Neural crest cell (in vitro differentiated cells): ENCODE measurements at regions not wholly inside any gene's neighbourhood (a gene's known extent, or its start where the extent isn't known, plus 50 kb on each side); places are given as distances from the start of the nearest gene placed in this dataset.

Experiments
- DNase-seq: peaks from one replicate; pipeline ENCODE4 v3.0.0; 2021; ENCODE audit warnings: low read depth, mixed read lengths, low spot score
- H3K27ac Mint-ChIP-seq: one replicate; pipeline ENCODE4 v1.8.0; 2021; ENCODE audit warnings: mild to moderate bottlenecking, mixed read lengths; ENCODE audit not compliant: unreplicated experiment
- H3K27me3 Mint-ChIP-seq: 2 replicates; pipeline ENCODE4 v1.8.0; 2021; ENCODE audit warnings: low read depth, mild to moderate bottlenecking, mixed read lengths
- H3K36me3 Mint-ChIP-seq: 2 replicates; pipeline ENCODE4 v1.8.0; 2021; ENCODE audit warnings: low read depth, mild to moderate bottlenecking, mixed read lengths
- H3K4me1 Mint-ChIP-seq: 2 replicates; pipeline ENCODE4 v1.8.0; 2021; ENCODE audit warnings: mixed read lengths
- H3K4me3 Mint-ChIP-seq: one replicate; pipeline ENCODE4 v1.8.0; 2021; ENCODE audit warnings: mild to moderate bottlenecking, mixed read lengths
- H3K9me3 Mint-ChIP-seq: 2 replicates; pipeline ENCODE4 v1.8.0; 2021; ENCODE audit warnings: mixed read lengths
- TF ChIP-seq, protein P1 (sequence below): fragments of 200-600 bp; sonication (generic); conservative IDR thresholded peaks from 2 replicates; pipeline ENCODE4 v1.5.0; 2021; ENCODE audit warnings: antibody characterized with exemption, mild to moderate bottlenecking

GRCh38 chr10:69729326-69730048 lies 72.2 kb upstream of the COL13A1 start:
- no peaks in the 10 kb centered on the region for H3K36me3 Mint-ChIP-seq
- no peak overlapping the region for H3K27ac Mint-ChIP-seq
- DNase-seq, result no peak
- TF ChIP-seq, protein P1, sequence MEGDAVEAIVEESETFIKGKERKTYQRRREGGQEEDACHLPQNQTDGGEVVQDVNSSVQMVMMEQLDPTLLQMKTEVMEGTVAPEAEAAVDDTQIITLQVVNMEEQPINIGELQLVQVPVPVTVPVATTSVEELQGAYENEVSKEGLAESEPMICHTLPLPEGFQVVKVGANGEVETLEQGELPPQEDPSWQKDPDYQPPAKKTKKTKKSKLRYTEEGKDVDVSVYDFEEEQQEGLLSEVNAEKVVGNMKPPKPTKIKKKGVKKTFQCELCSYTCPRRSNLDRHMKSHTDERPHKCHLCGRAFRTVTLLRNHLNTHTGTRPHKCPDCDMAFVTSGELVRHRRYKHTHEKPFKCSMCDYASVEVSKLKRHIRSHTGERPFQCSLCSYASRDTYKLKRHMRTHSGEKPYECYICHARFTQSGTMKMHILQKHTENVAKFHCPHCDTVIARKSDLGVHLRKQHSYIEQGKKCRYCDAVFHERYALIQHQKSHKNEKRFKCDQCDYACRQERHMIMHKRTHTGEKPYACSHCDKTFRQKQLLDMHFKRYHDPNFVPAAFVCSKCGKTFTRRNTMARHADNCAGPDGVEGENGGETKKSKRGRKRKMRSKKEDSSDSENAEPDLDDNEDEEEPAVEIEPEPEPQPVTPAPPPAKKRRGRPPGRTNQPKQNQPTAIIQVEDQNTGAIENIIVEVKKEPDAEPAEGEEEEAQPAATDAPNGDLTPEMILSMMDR, result no peak
- peaks cover 6% of the 10 kb centered on the region for H3K4me1 Mint-ChIP-seq
- H3K27me3 Mint-ChIP-seq, result peaks cover 9% of the 10 kb centered on the region
- no peaks in the 10 kb centered on the region for H3K9me3 Mint-ChIP-seq
- no peak overlapping the region for H3K4me3 Mint-ChIP-seq

DNA sequence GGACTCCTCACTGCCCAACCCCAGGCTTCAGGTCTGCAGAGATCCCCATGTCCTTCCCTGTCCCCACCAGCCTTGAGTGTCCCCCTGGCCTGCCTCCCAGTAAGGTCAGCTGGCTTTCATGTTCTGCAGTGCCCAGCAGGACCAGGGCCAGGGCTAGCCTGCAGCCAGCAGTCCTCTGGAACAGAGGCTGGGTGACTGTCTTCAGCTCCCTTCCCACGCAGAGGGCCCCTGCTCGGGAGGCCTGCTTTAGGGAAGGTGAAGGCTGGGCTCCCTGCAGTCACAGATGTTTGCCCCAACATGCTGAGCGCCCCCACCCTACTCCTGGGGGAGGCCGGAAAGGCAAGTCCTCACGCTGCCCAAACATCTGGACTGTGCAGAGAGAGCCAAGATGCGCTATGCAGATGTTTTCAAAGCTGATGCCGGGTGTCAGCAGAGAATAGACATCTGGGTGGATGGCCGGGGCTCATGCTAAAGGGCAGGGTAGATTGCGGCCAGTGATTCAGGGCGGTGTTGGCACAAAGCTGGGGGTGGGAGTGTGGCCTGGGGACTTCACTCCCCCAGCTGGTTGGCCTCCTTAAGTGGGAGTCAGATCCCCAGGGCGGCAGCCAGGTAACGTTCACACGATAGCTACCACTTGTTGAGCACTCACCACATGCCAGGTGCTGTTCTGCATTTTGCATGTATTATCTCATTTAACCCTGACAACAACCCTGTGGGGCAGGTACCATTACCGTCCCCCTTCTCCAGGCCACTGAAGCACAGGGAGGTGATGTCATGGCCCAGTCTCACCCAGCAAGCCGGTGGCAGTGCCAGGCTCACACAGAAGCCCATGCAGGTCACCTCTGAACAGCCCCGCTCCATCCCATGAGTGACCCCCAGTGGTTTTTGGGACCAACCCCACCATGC lies 71.2 kb upstream of the COL13A1 start:
- no peaks in the 10 kb centered on the region for H3K9me3 Mint-ChIP-seq
- peaks cover 2% of the 10 kb centered on the region for H3K27me3 Mint-ChIP-seq
- peaks cover 6% of the 10 kb centered on the region for H3K4me1 Mint-ChIP-seq
- no peak overlapping the region for H3K27ac Mint-ChIP-seq
- no peaks in the 10 kb centered on the region for H3K36me3 Mint-ChIP-seq
- no peak overlapping the region for H3K4me3 Mint-ChIP-seq
- DNase-seq, result no peak
- TF ChIP-seq, protein P1, result no peak

DNA sequence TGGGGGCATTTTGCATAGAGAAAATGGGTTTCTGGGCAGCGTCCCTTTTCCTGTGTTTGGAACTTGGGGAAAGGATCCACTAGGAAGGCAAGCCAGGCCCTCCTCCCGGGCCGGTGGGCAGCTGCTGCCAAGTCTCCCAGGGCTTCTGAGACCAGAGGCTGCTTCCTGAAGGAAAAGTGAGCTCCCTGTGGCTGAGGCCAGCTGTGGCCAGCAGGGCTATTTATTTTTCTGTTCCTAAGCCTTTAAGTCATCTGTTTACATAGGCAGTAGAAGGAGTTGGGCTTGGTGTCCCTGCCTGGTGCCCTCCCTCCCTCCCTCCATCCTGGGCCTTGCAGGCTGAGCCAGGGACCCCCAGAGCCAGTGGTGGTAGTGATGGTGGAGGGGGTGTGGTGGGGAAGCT lies 70.5 kb upstream of the COL13A1 start:
- Mint-ChIP-seq H3K36me3 (no peaks in the 10 kb centered on the region), H3K4me3 (no peak overlapping the region), H3K27me3 (no peaks in the 10 kb centered on the region), H3K27ac (no peak overlapping the region), H3K9me3 (no peaks in the 10 kb centered on the region), H3K4me1 (peaks cover 6% of the 10 kb centered on the region)
- TF ChIP-seq, protein P1, result no peak
- no peak for DNase-seq

DNA sequence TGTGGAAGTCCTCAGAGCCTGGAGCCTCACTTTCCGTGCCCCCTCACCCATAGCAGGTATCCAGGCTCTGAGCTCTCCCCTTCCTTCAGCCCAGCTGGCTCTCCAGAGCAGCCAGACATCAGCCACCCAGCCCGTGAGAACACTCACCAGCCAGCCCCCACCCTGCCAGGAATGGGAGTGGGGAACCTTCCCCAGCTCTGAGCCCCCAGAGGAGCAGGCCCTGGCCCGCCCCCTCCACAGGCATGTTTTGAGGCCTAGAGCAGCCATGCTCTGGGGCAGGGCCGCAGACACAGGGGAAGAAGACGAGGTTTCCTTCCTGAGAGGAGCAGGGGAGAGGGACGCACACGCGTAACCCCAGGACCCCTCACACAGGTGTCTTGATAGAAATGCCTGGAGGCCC lies 70.0 kb upstream of the COL13A1 start:
- Mint-ChIP-seq H3K27me3 (no peaks in the 10 kb centered on the region), H3K27ac (no peak overlapping the region), H3K9me3 (no peaks in the 10 kb centered on the region), H3K4me1 (peaks cover 6% of the 10 kb centered on the region), H3K4me3 (no peak overlapping the region), H3K36me3 (no peaks in the 10 kb centered on the region)
- DNase-seq, result no peak
- TF ChIP-seq, protein P1, result no peak

DNA sequence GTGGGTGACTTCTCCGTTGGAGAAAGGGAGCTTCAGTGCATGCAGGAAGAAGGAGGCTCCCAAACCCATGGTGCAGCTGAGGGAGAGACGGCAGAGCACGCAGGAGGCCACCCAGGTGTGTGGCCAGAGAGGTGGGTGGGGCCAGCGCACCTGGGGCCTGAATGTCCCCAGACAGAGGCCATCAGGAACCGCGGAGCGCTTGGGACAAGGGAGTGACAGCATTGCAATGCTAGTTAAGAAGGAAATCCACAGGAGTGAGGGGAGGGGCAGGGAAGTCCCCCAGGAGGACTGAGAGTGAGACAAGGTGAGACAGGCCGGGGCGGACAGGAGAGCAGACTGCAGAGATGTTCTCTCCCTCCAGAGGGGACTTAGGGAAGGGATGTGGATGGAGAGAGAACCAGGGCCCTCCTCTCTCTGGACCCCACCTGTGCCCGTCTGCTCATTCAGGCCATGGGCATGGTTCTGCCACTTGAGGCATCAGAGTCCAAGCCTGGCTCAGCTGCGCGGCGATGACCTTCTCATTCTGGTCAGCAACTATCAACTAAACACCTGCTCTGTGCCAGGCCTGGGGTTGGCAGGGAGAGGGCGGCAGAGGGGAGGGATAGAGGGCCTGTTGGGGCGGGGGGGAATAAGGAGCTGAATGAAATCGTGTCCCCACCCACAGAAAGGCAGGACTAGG lies 69.4 kb upstream of the COL13A1 start:
- TF ChIP-seq, protein P1, result no peak
- Mint-ChIP-seq H3K27ac (no peak overlapping the region), H3K4me3 (no peak overlapping the region), H3K36me3 (no peaks in the 10 kb centered on the region), H3K9me3 (no peaks in the 10 kb centered on the region), H3K27me3 (no peaks in the 10 kb centered on the region), H3K4me1 (peaks cover 6% of the 10 kb centered on the region)
- no peak for DNase-seq
